ENCODE measurements at regions not wholly inside any gene's neighbourhood (a gene's known extent, or its start where the extent isn't known, plus 50 kb on each side); places are given as distances from the start of the nearest gene placed in this dataset.

- no peaks in the 10 kb centered on the region for H3K9me3 ChIP-seq (ENCODE audit: low read length)
- CTCF ChIA-PET, result no interaction called here
- no peaks in the 10 kb centered on the region for H3K79me2 ChIP-seq (ENCODE audit: low read length)
- ATAC-seq (no peak), DNase-seq (no peak)
- POLR2A ChIA-PET (ENCODE audit: unreplicated experiment), result no interaction called here
- TF ChIP-seq EZH2phosphoT487 (IDR thresholded peaks at IDR 0.05; ENCODE audit: borderline replicate concordance, low read length), result no peak
- no peak for TF ChIP-seq EZH2 (IDR thresholded peaks at IDR 0.05; ENCODE audit: low read length, unreplicated experiment)
- peaks cover 81% of the 10 kb centered on the region for H3K27me3 ChIP-seq (ENCODE audit: low read length)
- no peaks in the 10 kb centered on the region for H3K9me2 ChIP-seq (replicated peaks; ENCODE audit: low read length)
- no peak overlapping the region for H2AFZ ChIP-seq (ENCODE audit: low read length)
- H3K4me2 ChIP-seq (ENCODE audit: low read length), result no peak overlapping the region
- H4K20me1 ChIP-seq (ENCODE audit: low read length), result no peaks in the 10 kb centered on the region
- H3K9ac ChIP-seq (ENCODE audit: low read length), result no peak overlapping the region
- no peaks in the 10 kb centered on the region for H3K36me3 ChIP-seq (ENCODE audit: low read depth, low read length)
- intact Hi-C loops (cut with micrococcal nuclease), result no loop called here
- H3F3A ChIP-seq (ENCODE audit: low read length, unreplicated experiment), result no peaks in the 10 kb centered on the region
- H3K4me3 ChIP-seq (ENCODE audit: low read length), result no peak overlapping the region
- BruUV-seq (replicated peaks), result no TSS peak
- peaks cover 7% of the 10 kb centered on the region for H3K4me1 ChIP-seq (ENCODE audit: insufficient read depth, low read length)
- no peak overlapping the region for H3K27ac ChIP-seq (ENCODE audit: low read length)
Measured at GRCh38 chr20:24321973-24322372, 147.5 kb upstream of the SYNDIG1 start.

GRCh38 chr20:24318569-24319352 is 150.7 kb upstream of the SYNDIG1 start:
- Histone ChIP-seq H3K79me2 (ENCODE audit: low read length) (no peaks in the 10 kb centered on the region), H3K4me2 (ENCODE audit: low read length) (no peak overlapping the region), H3K27ac (ENCODE audit: low read length) (no peak overlapping the region), H3F3A (ENCODE audit: low read length, unreplicated experiment) (no peaks in the 10 kb centered on the region), H3K9me2 (replicated peaks; ENCODE audit: low read length) (no peaks in the 10 kb centered on the region), H3K4me3 (ENCODE audit: low read length) (no peak overlapping the region), H3K9me3 (ENCODE audit: low read length) (no peaks in the 10 kb centered on the region), H3K27me3 (ENCODE audit: low read length) (peaks cover 72% of the 10 kb centered on the region), H3K36me3 (ENCODE audit: low read depth, low read length) (no peaks in the 10 kb centered on the region), H2AFZ (ENCODE audit: low read length) (no peak overlapping the region), H3K9ac (ENCODE audit: low read length) (no peak overlapping the region), H3K4me1 (ENCODE audit: insufficient read depth, low read length) (peaks cover 12% of the 10 kb centered on the region), H4K20me1 (ENCODE audit: low read length) (no peaks in the 10 kb centered on the region)
- ATAC-seq (no peak), DNase-seq (no peak)
- BruUV-seq (replicated peaks), result no TSS peak
- TF ChIP-seq EZH2phosphoT487 (IDR thresholded peaks at IDR 0.05; ENCODE audit: borderline replicate concordance, low read length) (no peak), CTCF (conservative IDR thresholded peaks at IDR 0.05; ENCODE audit: low read depth, low read length) (no peak), EZH2 (IDR thresholded peaks at IDR 0.05; ENCODE audit: low read length, unreplicated experiment) (no peak)
- ChIA-PET CTCF (no interaction called here), POLR2A (ENCODE audit: unreplicated experiment) (no interaction called here)
- intact Hi-C loops (cut with micrococcal nuclease), result no loop called here

- H2AFZ ChIP-seq (ENCODE audit: low read length), result no peak overlapping the region
- no peak for TF ChIP-seq EZH2phosphoT487 (IDR thresholded peaks at IDR 0.05; ENCODE audit: borderline replicate concordance, low read length)
- no peak overlapping the region for H3K4me2 ChIP-seq (ENCODE audit: low read length)
- no peak overlapping the region for H3K27ac ChIP-seq (ENCODE audit: low read length)
- no peak overlapping the region for H3K9ac ChIP-seq (ENCODE audit: low read length)
- H3F3A ChIP-seq (ENCODE audit: low read length, unreplicated experiment), result no peaks in the 10 kb centered on the region
- H4K20me1 ChIP-seq (ENCODE audit: low read length), result no peaks in the 10 kb centered on the region
- peaks cover 74% of the 10 kb centered on the region for H3K27me3 ChIP-seq (ENCODE audit: low read length)
- DNase-seq (no peak), ATAC-seq (no peak)
- H3K4me1 ChIP-seq (ENCODE audit: insufficient read depth, low read length), result peaks cover 12% of the 10 kb centered on the region
- intact Hi-C loops (cut with micrococcal nuclease), result no loop called here
- no peak overlapping the region for H3K4me3 ChIP-seq (ENCODE audit: low read length)
- BruUV-seq (replicated peaks), result no TSS peak
- H3K36me3 ChIP-seq (ENCODE audit: low read depth, low read length), result no peaks in the 10 kb centered on the region
- no peaks in the 10 kb centered on the region for H3K9me2 ChIP-seq (replicated peaks; ENCODE audit: low read length)
- no peaks in the 10 kb centered on the region for H3K79me2 ChIP-seq (ENCODE audit: low read length)
- CTCF ChIA-PET, result no interaction called here
- no peaks in the 10 kb centered on the region for H3K9me3 ChIP-seq (ENCODE audit: low read length)
- POLR2A ChIA-PET (ENCODE audit: unreplicated experiment), result no interaction called here
Measured at GRCh38 chr20:24317224-24317623, 152.2 kb upstream of the SYNDIG1 start.
